B cell (primary cell): ENCODE measurements at regions not wholly inside any gene's neighbourhood (a gene's known extent, or its start where the extent isn't known, plus 50 kb on each side); places are given as distances from the start of the nearest gene placed in this dataset.
"Not testable (repeated sequence)": the region's sequence is repeated elsewhere in the genome, so short reads cannot be mapped to it uniquely, and the experiment has no call there.

Source experiments
- ATAC-seq: fragments of 200-7000 bp; cut with Tn5 transposase; one replicate; pipeline ENCODE4 v1.10.0; 2021; ENCODE audit warnings: low read depth, mild to moderate bottlenecking, moderate number of reproducible peaks, moderate library complexity
- CTCF ChIA-PET: fragments of 350-600 bp; sonication (Branson Sonifier 250); formaldehyde crosslinking; loops from one replicate; lab custom pipeline; 2021; ENCODE audit warnings: antibody characterized with exemption, inconsistent platforms; lab: Charles Lee
- POLR2A ChIA-PET: fragments of 350-600 bp; sonication (Branson Sonifier 250); formaldehyde crosslinking; loops from one replicate; lab custom pipeline; 2021; ENCODE audit warnings: antibody characterized with exemption; lab: Charles Lee
- DNase-seq: peaks from one replicate; pipeline ENCODE4 v3.0.0; 2013
- H2AFZ ChIP-seq: 2 replicates; pipeline ENCODE4 v1.6.1; 2012; ENCODE audit warnings: mild to moderate bottlenecking, low read depth, low read length; ENCODE audit not compliant: insufficient read depth, poor library complexity, severe bottlenecking
- H3K27ac ChIP-seq, 2 donors: 1 replicate in 1 of 2; 2 replicates in 1 of 2; pipeline ENCODE4 v1.5.1; 2012 to 2013; ENCODE audit warnings: low read length in 2 of 2, mild to moderate bottlenecking in 2 of 2, moderate library complexity in 1 of 2
- H3K27me3 ChIP-seq, 4 experiments: fragments of 200-600 bp in 1 of 4; sonication (generic) in 1 of 4; replicated peaks in 1 of 4; 1 replicate in 2 of 4; 2 replicates in 2 of 4; pipeline versions ENCODE4 v1.6.1 to v1.7.0; 2013 to 2016; ENCODE audit warnings: low read length in 3 of 4, mild to moderate bottlenecking in 2 of 4, mixed read lengths in 1 of 4, moderate library complexity in 1 of 4; ENCODE audit not compliant: insufficient read depth in 4 of 4, control insufficient read depth in 3 of 4; ENCODE audit errors: control extremely low read depth in 1 of 4
- H3K36me3 ChIP-seq, 2 experiments: replicated peaks in 1 of 2; 1 replicate in 1 of 2; 2 replicates in 1 of 2; pipeline versions ENCODE4 v1.6.1 to v1.7.1; 2013; ENCODE audit warnings: low read length in 1 of 2; ENCODE audit not compliant: insufficient read depth in 2 of 2, control insufficient read depth in 1 of 2; ENCODE audit errors: control extremely low read depth in 1 of 2, extremely low read depth in 1 of 2
- H3K4me1 ChIP-seq, 2 donors: fragments of 200-600 bp in 1 of 2; sonication (generic) in 1 of 2; 1 replicate in 1 of 2; 2 replicates in 1 of 2; pipeline versions ENCODE4 v1.5.1 to v1.6.1; 2013 to 2017; ENCODE audit warnings: low read length in 2 of 2; ENCODE audit not compliant: control insufficient read depth in 2 of 2, insufficient read depth in 2 of 2
- H3K4me2 ChIP-seq: replicated peaks from 2 replicates; pipeline ENCODE3; 2012; ENCODE audit warnings: mild to moderate bottlenecking, low read depth, low read length; ENCODE audit not compliant: poor library complexity, severe bottlenecking
- H3K4me3 ChIP-seq, 5 experiments: fragments of 200-600 bp in 1 of 5; sonication (generic) in 1 of 5; 1 replicate in 3 of 5; 2 replicates in 2 of 5; pipeline versions ENCODE4 v1.5.1 to v1.7.0; 2011 to 2016; ENCODE audit warnings: low read length in 4 of 5, mild to moderate bottlenecking in 4 of 5, low read depth in 2 of 5, control low read depth in 1 of 5, moderate library complexity in 1 of 5; ENCODE audit not compliant: insufficient read depth in 1 of 5; ENCODE audit errors: control extremely low read depth in 1 of 5, extremely low read depth in 1 of 5
- H3K79me2 ChIP-seq: fragments of 200-600 bp; sonication (generic); one replicate; pipeline ENCODE4 v1.6.0; 2016; ENCODE audit warnings: low read length; ENCODE audit not compliant: control insufficient read depth, insufficient read depth
- H3K9ac ChIP-seq: fragments of 200-600 bp; sonication (generic); 2 replicates; pipeline ENCODE4 v1.6.1; 2017; ENCODE audit warnings: mild to moderate bottlenecking, low read length, moderate library complexity
- H3K9me3 ChIP-seq, 3 donors: one replicate each; pipeline versions ENCODE4 v1.6.1 to v1.7.1; 2013; ENCODE audit warnings: low read length in 2 of 3; ENCODE audit not compliant: control insufficient read depth in 2 of 3, insufficient read depth in 1 of 3; ENCODE audit errors: control extremely low read depth in 1 of 3
- H4K20me1 ChIP-seq: 2 replicates; pipeline ENCODE4 v1.6.0; 2012; ENCODE audit warnings: mild to moderate bottlenecking, low read length; ENCODE audit not compliant: insufficient read depth, control insufficient read depth, poor library complexity, severe bottlenecking
- H3K27ac Mint-ChIP-seq: one replicate; pipeline ENCODE4 v1.8.0; 2021; ENCODE audit warnings: mixed read lengths
- H3K27me3 Mint-ChIP-seq: one replicate; pipeline ENCODE4 v1.8.0; 2021; ENCODE audit warnings: mixed read lengths
- H3K4me1 Mint-ChIP-seq: one replicate; pipeline ENCODE4 v1.8.0; 2021; ENCODE audit warnings: mixed read lengths
- H3K4me3 Mint-ChIP-seq: one replicate; pipeline ENCODE4 v1.8.0; 2021; ENCODE audit warnings: mixed read lengths
- H3K9me3 Mint-ChIP-seq: one replicate; pipeline ENCODE4 v1.8.0; 2022; ENCODE audit warnings: mixed read lengths; ENCODE audit not compliant: insufficient read depth
- CTCF ChIP-seq: fragments of 200-600 bp; IDR thresholded peaks from one replicate; pipeline ENCODE4 v1.8.0; 2022; ENCODE audit warnings: antibody characterized with exemption, mild to moderate bottlenecking
- WGBS: methylation state at CpG from one replicate; pipeline ENCODE4 v1.1.5; 2013; ENCODE audit warnings: missing lambda C conversion rate; ENCODE audit not compliant: insufficient coverage; 5-methylcytosine and 5-hydroxymethylcytosine counted together
- intact Hi-C: fragments of 100-400 bp; cut with micrococcal nuclease; formaldehyde crosslinking; loops from one replicate; pipeline ENCODE4 v1.10.0; 2022

- Histone ChIP-seq H3K4me1 (peaks cover 7 to 10% of the 10 kb centered on the region in 2 donors), H3K9me3 (peaks cover 0 to 3% (median 2%) of the 10 kb centered on the region in 3 donors), H3K4me2 (peak overlapping the region; percentile 92), H2AFZ (peak overlapping the region; percentile 76), H3K27ac (no peak overlapping the region), H4K20me1 (no peaks in the 10 kb centered on the region), H3K4me3 (peak overlapping the region in 4 of 5 experiments; percentile 15 to 64 (median 48)), H3K79me2 (no peaks in the 10 kb centered on the region), H3K9ac (peak overlapping the region; percentile 60), H3K36me3 (no peaks in the 10 kb centered on the region), H3K27me3 (peaks cover 0 to 18% (median 13%) of the 10 kb centered on the region in 4 experiments)
- Mint-ChIP-seq H3K27me3 (peaks cover 54% of the 10 kb centered on the region), H3K4me3 (peak overlapping the region; percentile 84), H3K4me1 (peaks cover 5% of the 10 kb centered on the region), H3K27ac (no peak overlapping the region), H3K9me3 (no peaks in the 10 kb centered on the region)
- TF ChIP-seq CTCF = no peak
- no peak for DNase-seq
- intact Hi-C loops = no loop called here
- ChIA-PET POLR2A (interaction anchor here (0.6 to 1.5 kb wide), 2 partner anchors 17 to 291 kb away, joined by 3 to 6 read pairs; no protein-coding TSS in a partner anchor), CTCF (interaction anchor here (2.2 kb wide), 1 partner anchor 17 kb away, joined by 8 read pairs; no protein-coding TSS in a partner anchor)
- ATAC-seq = no peak
- WGBS = 4% methylated on average over 44 of the region's 44 CpGs
These were observed 86.5 kb upstream of the CCDC180 start for GRCh38 chr9:97220894-97221477.

- DNase-seq, H3K4me3 Mint-ChIP-seq, H3K9me3 ChIP-seq, H2AFZ ChIP-seq, H3K4me1 Mint-ChIP-seq, H3K4me1 ChIP-seq, H3K79me2 ChIP-seq, H3K9ac ChIP-seq, CTCF ChIA-PET, H4K20me1 ChIP-seq, H3K4me2 ChIP-seq, H3K4me3 ChIP-seq, intact Hi-C loops, H3K36me3 ChIP-seq, H3K27ac Mint-ChIP-seq, H3K9me3 Mint-ChIP-seq, ATAC-seq, H3K27ac ChIP-seq: not testable (repeated sequence)
- H3K27me3 Mint-ChIP-seq = peaks cover 59% of the 10 kb centered on the region
- H3K27me3 ChIP-seq = peaks cover 0 to 18% (median 13%) of the 10 kb centered on the region in 4 experiments
- POLR2A ChIA-PET = interaction anchor here (1.5 kb wide), 1 partner anchor 18 kb away, joined by 3 read pairs; no protein-coding TSS in a partner anchor
- no CpG with 5 or more reads among the region's 3 CpGs for WGBS
These were observed 87.1 kb upstream of the CCDC180 start for GRCh38 chr9:97220396-97220795.

- H3K4me3 ChIP-seq, H3K27ac ChIP-seq, intact Hi-C loops, H3K9ac ChIP-seq, H3K9me3 Mint-ChIP-seq, H3K79me2 ChIP-seq, ATAC-seq, H2AFZ ChIP-seq, H3K4me3 Mint-ChIP-seq, H3K4me1 Mint-ChIP-seq, H4K20me1 ChIP-seq, POLR2A ChIA-PET, H3K4me1 ChIP-seq, H3K9me3 ChIP-seq, H3K36me3 ChIP-seq, H3K4me2 ChIP-seq, CTCF ChIA-PET, H3K27ac Mint-ChIP-seq, DNase-seq: not testable (repeated sequence)
- peaks cover 59% of the 10 kb centered on the region for H3K27me3 Mint-ChIP-seq
- no CpG with 5 or more reads among the region's 12 CpGs for WGBS
- peaks cover 0 to 18% (median 13%) of the 10 kb centered on the region in 4 experiments for H3K27me3 ChIP-seq
These were observed 87.9 kb upstream of the CCDC180 start for GRCh38 chr9:97219443-97220140.
